AG04449 (cell line): ENCODE measurements at regions not wholly inside any gene's neighbourhood (a gene's known extent, or its start where the extent isn't known, plus 50 kb on each side); places are given as distances from the start of the nearest gene placed in this dataset.
A peak's percentile ranks its signal among the peaks of the same experiment; 100 is the strongest.

Experiments
- CTCF ChIA-PET: fragments of 350-600 bp; formaldehyde crosslinking; extraction: SDS; loops from one replicate; lab custom pipeline; 2021; ENCODE audit warnings: antibody characterized with exemption; lab: Yijun Ruan, JAX
- POLR2A ChIA-PET: fragments of 400-600, 350-600 bp; formaldehyde crosslinking; extraction: SDS; loops from one replicate; lab custom pipeline; 2020; ENCODE audit warnings: antibody characterized with exemption, inconsistent platforms; lab: Yijun Ruan, JAX
- DNase-seq: peaks from one replicate; pipeline ENCODE4 v3.0.0-alpha.2; 2010; ENCODE audit warnings: low read depth, low spot score
- H3K4me3 ChIP-seq: 2 replicates; pipeline ENCODE4 v1.5.1; 2011; ENCODE audit warnings: low read depth, mild to moderate bottlenecking, control low read depth, low read length
- TF ChIP-seq, protein P1 (sequence below): IDR thresholded peaks from one replicate; pipeline ENCODE4 v1.5.1; 2011; ENCODE audit warnings: mild to moderate bottlenecking, moderate library complexity, low read length, control low read depth, inconsistent platforms; ENCODE audit not compliant: insufficient read depth; ENCODE audit errors: missing control alignments

DNA sequence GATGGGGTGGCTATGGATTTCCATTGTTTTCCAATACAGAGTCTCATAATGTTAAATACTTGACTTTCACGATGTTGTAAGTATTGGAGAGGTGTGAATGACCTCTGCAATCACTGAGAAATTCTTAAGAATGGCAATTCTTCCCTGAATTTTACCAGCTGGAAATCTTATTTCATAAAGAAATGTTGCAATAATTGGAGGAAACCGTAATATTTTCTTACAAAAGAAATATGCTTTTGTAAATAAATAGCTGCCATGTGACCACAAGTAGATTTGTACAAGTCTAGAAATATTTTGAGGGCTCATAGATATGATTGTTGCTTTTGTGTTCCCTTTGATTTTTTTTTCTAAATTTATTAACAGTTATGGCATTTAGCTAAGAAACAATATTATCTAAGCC, 308.7 kb upstream of the ATP2B1 start:
- TF ChIP-seq, protein P1, sequence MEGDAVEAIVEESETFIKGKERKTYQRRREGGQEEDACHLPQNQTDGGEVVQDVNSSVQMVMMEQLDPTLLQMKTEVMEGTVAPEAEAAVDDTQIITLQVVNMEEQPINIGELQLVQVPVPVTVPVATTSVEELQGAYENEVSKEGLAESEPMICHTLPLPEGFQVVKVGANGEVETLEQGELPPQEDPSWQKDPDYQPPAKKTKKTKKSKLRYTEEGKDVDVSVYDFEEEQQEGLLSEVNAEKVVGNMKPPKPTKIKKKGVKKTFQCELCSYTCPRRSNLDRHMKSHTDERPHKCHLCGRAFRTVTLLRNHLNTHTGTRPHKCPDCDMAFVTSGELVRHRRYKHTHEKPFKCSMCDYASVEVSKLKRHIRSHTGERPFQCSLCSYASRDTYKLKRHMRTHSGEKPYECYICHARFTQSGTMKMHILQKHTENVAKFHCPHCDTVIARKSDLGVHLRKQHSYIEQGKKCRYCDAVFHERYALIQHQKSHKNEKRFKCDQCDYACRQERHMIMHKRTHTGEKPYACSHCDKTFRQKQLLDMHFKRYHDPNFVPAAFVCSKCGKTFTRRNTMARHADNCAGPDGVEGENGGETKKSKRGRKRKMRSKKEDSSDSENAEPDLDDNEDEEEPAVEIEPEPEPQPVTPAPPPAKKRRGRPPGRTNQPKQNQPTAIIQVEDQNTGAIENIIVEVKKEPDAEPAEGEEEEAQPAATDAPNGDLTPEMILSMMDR: no peak
- no peak for DNase-seq
- H3K4me3 ChIP-seq: no peak overlapping the region
- POLR2A ChIA-PET: no interaction called here
- CTCF ChIA-PET: interaction anchor here (0.7 kb wide), 1 partner anchor 16 kb away, joined by 3 read pairs; no protein-coding TSS in a partner anchor

DNA sequence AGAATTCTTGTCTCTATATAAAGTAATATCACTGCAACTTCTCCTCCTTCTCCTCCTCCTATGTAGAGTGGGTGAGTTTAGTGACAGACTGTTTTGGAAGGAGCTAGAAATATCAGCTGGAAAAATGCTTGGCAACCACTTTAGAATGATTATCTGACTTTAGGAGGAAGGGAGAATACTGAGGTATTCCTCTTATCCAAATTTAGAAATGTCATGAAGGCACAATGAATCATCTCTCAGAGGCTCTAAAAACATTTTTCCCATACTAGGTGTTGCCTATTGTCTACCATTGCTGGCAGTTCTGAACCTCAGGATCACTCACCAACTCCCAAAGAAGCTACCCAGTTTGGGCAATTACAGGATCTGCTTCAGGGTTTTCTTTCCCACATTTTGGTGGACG, 306.6 kb upstream of the ATP2B1 start:
- no peak for DNase-seq
- POLR2A ChIA-PET: interaction anchor here (0.8 kb wide), 1 partner anchor 9 kb away, joined by 3 read pairs; no protein-coding TSS in a partner anchor
- CTCF ChIA-PET: interaction anchor here (1.2 kb wide), 1 partner anchor 472 kb away, joined by 5 read pairs; no protein-coding TSS in a partner anchor
- no peak overlapping the region for H3K4me3 ChIP-seq
- TF ChIP-seq, protein P1: no peak

DNA sequence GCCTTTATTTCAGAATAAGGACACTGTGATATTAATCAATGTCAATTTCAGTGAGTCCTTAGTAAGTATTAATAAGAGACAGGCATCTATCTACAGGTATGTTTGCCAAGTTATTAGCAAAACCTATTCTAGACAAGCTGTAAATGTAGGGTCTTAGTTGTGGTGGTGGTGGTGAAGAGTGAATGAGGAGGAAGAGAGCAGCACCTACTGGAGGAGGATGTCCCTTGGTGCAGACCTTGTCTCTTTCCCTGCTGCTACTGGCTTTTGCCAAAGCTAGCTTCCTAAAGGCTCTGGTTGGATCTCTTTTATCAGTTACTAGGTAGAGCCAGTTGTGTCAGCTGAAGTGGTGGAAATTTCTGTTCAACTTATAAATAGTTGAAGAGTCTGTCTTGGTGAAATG, 304.8 kb upstream of the ATP2B1 start:
- ChIA-PET CTCF (interaction anchor here (1.2 to 1.5 kb wide), 2 partner anchors 11 to 33 kb away, joined by 3 to 5 read pairs; no protein-coding TSS in a partner anchor), POLR2A (no interaction called here)
- DNase-seq: no peak

DNA sequence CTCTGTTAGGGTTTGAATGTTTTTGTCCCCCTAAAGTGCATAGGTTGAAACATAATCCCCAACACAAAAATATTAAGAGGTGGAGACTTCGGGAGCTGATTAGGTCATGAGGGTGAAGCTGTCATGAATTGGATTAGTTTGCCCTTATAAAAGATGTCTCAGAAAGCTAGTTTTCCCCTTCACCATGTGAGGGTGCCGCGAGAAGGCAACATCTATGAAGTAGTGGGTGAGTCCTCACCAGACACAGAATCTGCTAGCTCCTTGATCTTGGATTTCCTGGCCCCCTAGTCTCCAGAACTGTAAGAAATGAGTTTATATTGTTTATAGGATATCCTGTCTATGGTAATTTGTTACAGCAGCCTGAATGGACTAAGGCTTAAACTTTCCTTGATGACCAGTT, 301.5 kb upstream of the ATP2B1 start:
- ChIA-PET POLR2A (no interaction called here), CTCF (interaction anchor here (1.7 kb wide), 1 partner anchor 9 kb away, joined by 4 read pairs; no protein-coding TSS in a partner anchor)
- no peak for DNase-seq
- H3K4me3 ChIP-seq: no peak overlapping the region
- TF ChIP-seq, protein P1: no peak

More for the DNA sequence above, 304.8 kb upstream of the ATP2B1 start:
- H3K4me3 ChIP-seq: no peak overlapping the region
- TF ChIP-seq, protein P1: peak; percentile 19

DNA sequence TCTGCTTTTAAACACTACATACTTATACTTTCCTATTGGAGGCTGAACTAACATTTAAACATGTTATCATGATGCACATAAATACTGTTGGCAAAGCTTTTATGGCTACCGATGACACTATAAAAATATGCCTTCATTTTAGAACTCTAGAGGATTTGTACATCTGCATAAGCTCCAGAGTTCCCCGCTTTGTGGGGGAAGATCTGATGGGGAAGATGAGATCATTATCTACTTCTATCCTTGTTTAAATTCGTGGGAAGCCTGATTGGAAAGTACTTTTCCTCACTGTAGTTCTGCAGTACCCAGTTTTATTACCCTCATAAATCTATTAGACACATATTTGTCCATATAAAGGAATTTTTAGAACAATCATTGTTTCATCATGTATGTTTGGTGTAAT, 299.6 kb upstream of the ATP2B1 start:
- ChIA-PET POLR2A (no interaction called here), CTCF (no interaction called here)
- TF ChIP-seq, protein P1: no peak
- no peak overlapping the region for H3K4me3 ChIP-seq
- no peak for DNase-seq

DNA sequence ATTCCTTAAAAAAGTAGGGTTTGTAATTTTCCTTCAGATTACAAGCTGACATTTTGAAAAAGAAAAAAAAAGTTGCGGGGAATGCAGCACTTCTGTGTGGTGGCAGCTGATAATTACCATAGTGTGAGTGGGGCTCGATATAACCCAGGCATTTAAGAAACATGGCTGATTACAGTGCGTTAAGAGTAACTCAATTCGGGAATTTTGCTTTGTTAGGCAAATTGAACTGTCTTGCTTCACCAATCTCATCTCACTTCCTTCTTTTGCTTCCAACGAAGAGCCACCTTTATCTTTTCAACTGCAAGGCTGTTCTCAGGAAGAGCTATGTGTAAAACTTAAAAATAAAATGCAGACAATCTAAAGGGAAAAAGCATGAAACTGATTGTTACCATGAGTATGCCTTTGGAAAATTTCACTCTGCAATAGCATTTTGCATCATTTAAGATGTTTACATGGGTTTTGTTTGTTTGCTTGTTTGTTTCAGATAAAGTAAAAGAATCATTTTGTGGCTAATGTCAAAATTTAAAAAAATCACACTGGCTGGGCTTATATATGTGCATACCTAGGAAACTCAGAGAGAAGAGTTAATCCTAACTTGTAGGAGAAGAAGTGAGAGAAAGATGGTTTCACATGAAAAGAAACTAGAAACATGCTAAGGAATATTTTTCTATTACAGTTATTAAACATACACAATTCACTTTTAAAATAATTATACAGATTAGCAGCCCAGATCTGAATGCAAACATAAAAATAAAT, 295.9 kb upstream of the ATP2B1 start:
- ChIA-PET CTCF (no interaction called here), POLR2A (no interaction called here)
- H3K4me3 ChIP-seq: no peak overlapping the region
- TF ChIP-seq, protein P1: no peak
- DNase-seq: no peak
